ENCODE measurements at regions not wholly inside any gene's neighbourhood (a gene's known extent, or its start where the extent isn't known, plus 50 kb on each side); places are given as distances from the start of the nearest gene placed in this dataset.
A peak's percentile ranks its signal among the peaks of the same experiment; 100 is the strongest.
"Not testable (repeated sequence)": the region's sequence is repeated elsewhere in the genome, so short reads cannot be mapped to it uniquely, and the experiment has no call there.

GRCh38 chr11:45733176-45733575, 67.8 kb upstream of the CHST1 start:
- H3K27ac Mint-ChIP-seq, result no peak overlapping the region
- H3K36me3 Mint-ChIP-seq (ENCODE audit: low read depth), result no peaks in the 10 kb centered on the region
- H3K27me3 Mint-ChIP-seq, result peaks cover 17% of the 10 kb centered on the region
- no peak overlapping the region for H3K4me3 Mint-ChIP-seq
- peaks cover 5% of the 10 kb centered on the region for H3K9me3 Mint-ChIP-seq
- no peak for ATAC-seq (replicated peaks)
- H3K4me1 Mint-ChIP-seq, result no peaks in the 10 kb centered on the region

GRCh38 chr11:45732343-45732742, 66.9 kb upstream of the CHST1 start:
- peaks cover 19% of the 10 kb centered on the region for H3K27me3 Mint-ChIP-seq
- H3K4me3 Mint-ChIP-seq, result no peak overlapping the region
- ATAC-seq (replicated peaks), result no peak
- H3K27ac Mint-ChIP-seq, result no peak overlapping the region
- no peaks in the 10 kb centered on the region for H3K4me1 Mint-ChIP-seq
- no peaks in the 10 kb centered on the region for H3K36me3 Mint-ChIP-seq (ENCODE audit: low read depth)
- peaks cover 5% of the 10 kb centered on the region for H3K9me3 Mint-ChIP-seq

DNA sequence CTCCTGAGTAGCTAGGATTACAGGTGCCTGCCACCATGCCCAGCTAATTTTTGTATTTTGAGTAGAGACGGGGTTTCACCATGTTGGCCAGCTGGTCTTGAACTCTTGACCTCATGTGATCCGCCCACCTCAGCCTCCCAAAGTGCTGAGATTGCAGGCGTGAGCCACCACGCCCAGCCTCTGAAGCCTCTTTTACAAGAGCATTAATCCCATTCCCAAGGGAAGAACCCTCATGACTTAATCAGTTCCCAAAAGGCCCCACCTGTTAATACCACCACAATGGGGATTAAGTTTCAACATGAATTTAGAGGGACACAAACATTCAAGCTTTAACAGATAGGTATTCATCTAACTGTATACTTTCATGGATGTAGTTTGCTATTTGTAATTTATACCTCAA, 65.7 kb upstream of the CHST1 start:
- H3K9me3 Mint-ChIP-seq; ATAC-seq (replicated peaks); H3K27ac Mint-ChIP-seq; H3K4me1 Mint-ChIP-seq; H3K4me3 Mint-ChIP-seq; H3K36me3 Mint-ChIP-seq (ENCODE audit: low read depth): not testable (repeated sequence)
- peaks cover 18% of the 10 kb centered on the region for H3K27me3 Mint-ChIP-seq

GRCh38 chr11:45730014-45730413, 64.6 kb upstream of the CHST1 start:
- ATAC-seq (replicated peaks), result no peak
- Mint-ChIP-seq H3K27me3 (peaks cover 22% of the 10 kb centered on the region), H3K4me1 (no peaks in the 10 kb centered on the region), H3K27ac (no peak overlapping the region), H3K4me3 (no peak overlapping the region), H3K36me3 (ENCODE audit: low read depth) (no peaks in the 10 kb centered on the region), H3K9me3 (no peaks in the 10 kb centered on the region)

- Mint-ChIP-seq H3K27ac (no peak overlapping the region), H3K27me3 (peaks cover 13% of the 10 kb centered on the region)
- peak; percentile 20 for ATAC-seq (replicated peaks)
These were observed 61.2 kb upstream of the CHST1 start for GRCh38 chr11:45726493-45727054.

DNA sequence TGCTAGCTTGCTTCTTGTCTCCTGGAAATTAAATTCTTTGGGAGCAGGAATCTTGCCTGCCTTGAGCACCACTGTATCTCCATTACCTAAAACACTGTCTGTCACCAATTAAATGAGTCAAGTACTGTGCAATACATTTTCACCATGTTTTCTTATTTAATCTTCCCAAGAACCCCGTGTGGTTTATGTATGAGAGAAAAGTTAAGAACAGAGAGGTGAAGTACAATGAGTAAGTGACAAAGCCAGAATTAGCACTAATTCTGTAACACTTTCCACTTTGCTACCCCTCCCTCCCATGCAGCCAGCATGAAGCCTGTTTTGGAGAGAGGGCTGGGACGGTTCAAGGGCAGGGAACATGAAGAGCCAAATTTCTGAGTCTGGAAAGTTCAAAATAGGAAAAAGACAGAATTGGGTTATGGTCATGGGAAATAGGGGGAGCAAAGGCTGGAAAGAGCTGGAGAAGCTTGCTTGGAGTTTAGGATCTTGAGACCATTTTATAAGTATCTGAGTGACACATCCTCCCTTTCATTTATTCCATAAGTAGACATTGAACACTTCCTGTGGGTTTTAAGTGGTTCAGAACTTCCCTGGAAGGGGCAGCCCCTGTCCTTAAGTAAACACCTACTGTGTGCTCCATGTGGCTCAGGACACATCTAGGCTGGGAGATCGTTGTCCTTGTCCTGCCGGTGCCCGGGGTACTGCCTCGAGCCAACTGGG, 60.5 kb upstream of the CHST1 start:
- ATAC-seq (replicated peaks), result peak; percentile 72
- H3K27ac Mint-ChIP-seq, result peak overlapping the region; percentile 3

More at GRCh38 chr11:45726493-45727054, 61.2 kb upstream of the CHST1 start:
- no peaks in the 10 kb centered on the region for H3K36me3 Mint-ChIP-seq (ENCODE audit: low read depth)
- H3K4me3 Mint-ChIP-seq, result no peak overlapping the region
- no peaks in the 10 kb centered on the region for H3K4me1 Mint-ChIP-seq
- H3K9me3 Mint-ChIP-seq, result no peaks in the 10 kb centered on the region

GRCh38 chr11:45725121-45725520, 59.7 kb upstream of the CHST1 start:
- H3K27ac Mint-ChIP-seq, result peak overlapping the region; percentile 3
- H3K4me3 Mint-ChIP-seq, result no peak overlapping the region
- H3K4me1 Mint-ChIP-seq, result no peaks in the 10 kb centered on the region
- no peak for ATAC-seq (replicated peaks)
- H3K27me3 Mint-ChIP-seq, result peaks cover 13% of the 10 kb centered on the region
- H3K36me3 Mint-ChIP-seq (ENCODE audit: low read depth), result no peaks in the 10 kb centered on the region
- no peaks in the 10 kb centered on the region for H3K9me3 Mint-ChIP-seq

More for the DNA sequence above, 60.5 kb upstream of the CHST1 start:
- H3K9me3 Mint-ChIP-seq, result no peaks in the 10 kb centered on the region
- no peak overlapping the region for H3K4me3 Mint-ChIP-seq
- no peaks in the 10 kb centered on the region for H3K4me1 Mint-ChIP-seq
- H3K27me3 Mint-ChIP-seq, result peaks cover 13% of the 10 kb centered on the region
- no peaks in the 10 kb centered on the region for H3K36me3 Mint-ChIP-seq (ENCODE audit: low read depth)

- H3K36me3 Mint-ChIP-seq (ENCODE audit: low read depth), result no peaks in the 10 kb centered on the region
- peaks cover 13% of the 10 kb centered on the region for H3K27me3 Mint-ChIP-seq
- no peak overlapping the region for H3K4me3 Mint-ChIP-seq
- no peak overlapping the region for H3K27ac Mint-ChIP-seq
- no peak for ATAC-seq (replicated peaks)
- H3K9me3 Mint-ChIP-seq, result no peaks in the 10 kb centered on the region
- no peaks in the 10 kb centered on the region for H3K4me1 Mint-ChIP-seq
These were observed 58.7 kb upstream of the CHST1 start for GRCh38 chr11:45724153-45724552.

- ATAC-seq (replicated peaks), result no peak
- H3K9me3 Mint-ChIP-seq, result no peaks in the 10 kb centered on the region
- H3K36me3 Mint-ChIP-seq (ENCODE audit: low read depth), result no peaks in the 10 kb centered on the region
- H3K4me1 Mint-ChIP-seq, result no peaks in the 10 kb centered on the region
- peaks cover 12% of the 10 kb centered on the region for H3K27me3 Mint-ChIP-seq
- no peak overlapping the region for H3K4me3 Mint-ChIP-seq
- H3K27ac Mint-ChIP-seq, result no peak overlapping the region
These were observed 58.0 kb upstream of the CHST1 start for GRCh38 chr11:45723397-45723796.

GRCh38 chr11:45722144-45722543, 56.7 kb upstream of the CHST1 start:
- Mint-ChIP-seq H3K27ac (no peak overlapping the region), H3K36me3 (ENCODE audit: low read depth) (no peaks in the 10 kb centered on the region), H3K27me3 (peaks cover 8% of the 10 kb centered on the region), H3K4me1 (no peaks in the 10 kb centered on the region), H3K4me3 (no peak overlapping the region), H3K9me3 (no peaks in the 10 kb centered on the region)
- no peak for ATAC-seq (replicated peaks)

- no peak for ATAC-seq (replicated peaks)
- Mint-ChIP-seq H3K4me1 (no peaks in the 10 kb centered on the region), H3K27me3 (peaks cover 25% of the 10 kb centered on the region), H3K4me3 (no peak overlapping the region), H3K27ac (no peak overlapping the region), H3K9me3 (no peaks in the 10 kb centered on the region), H3K36me3 (ENCODE audit: low read depth) (no peaks in the 10 kb centered on the region)
These were observed 52.1 kb upstream of the CHST1 start for GRCh38 chr11:45717526-45717925.

DNA sequence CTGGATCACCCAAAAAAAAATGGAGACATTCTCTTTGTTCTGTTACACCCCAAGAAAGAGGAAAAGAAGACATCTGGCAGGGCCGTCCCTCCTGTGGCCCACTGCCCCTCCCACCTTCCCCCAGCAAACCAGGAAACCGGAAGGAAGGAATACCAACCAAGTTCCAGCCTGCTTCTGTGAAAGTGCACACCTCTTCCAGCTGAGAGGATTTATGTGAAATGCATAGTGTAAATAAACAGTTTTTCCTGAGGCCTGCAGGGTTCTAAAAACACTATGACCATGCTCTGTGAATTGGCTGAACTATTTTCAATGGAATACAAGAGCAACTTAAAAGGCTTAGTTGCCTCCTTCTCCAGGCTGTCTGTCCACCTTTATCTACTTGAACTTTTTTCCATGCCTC, 50.0 kb upstream of the CHST1 start:
- no peaks in the 10 kb centered on the region for H3K9me3 Mint-ChIP-seq

More for the DNA sequence above, 50.0 kb upstream of the CHST1 start:
- no peak for ATAC-seq (replicated peaks)
- Mint-ChIP-seq H3K4me1 (no peaks in the 10 kb centered on the region), H3K36me3 (ENCODE audit: low read depth) (no peaks in the 10 kb centered on the region), H3K27ac (no peak overlapping the region), H3K27me3 (peaks cover 35% of the 10 kb centered on the region), H3K4me3 (no peak overlapping the region)

Measured in activated T-helper 17 cell treated with anti-CD3 and anti-CD28 coated beads, Interleukin-2, amount 50 U/mL, for 72 hours (primary cell).